Liver (tissue), 8 donors: ENCODE measurements at regions not wholly inside any gene's neighbourhood (a gene's known extent, or its start where the extent isn't known, plus 50 kb on each side); places are given as distances from the start of the nearest gene placed in this dataset.

Source experiments
- DNase-seq: peaks from one replicate; pipeline ENCODE4 v3.0.0-alpha.2; 2017; ENCODE audit warnings: low spot score
- H3K27ac ChIP-seq, 2 donors: one replicate each; pipeline ENCODE4 v1.7.0; 2013; ENCODE audit warnings: inconsistent platforms in 2 of 2, low read length in 2 of 2, control low read depth in 1 of 2, low read depth in 1 of 2, mild to moderate bottlenecking in 1 of 2
- H3K27me3 ChIP-seq, 4 donors: one replicate each; pipeline versions ENCODE4 v1.6.1 to v1.7.0; 2013; ENCODE audit warnings: low read length in 3 of 4, inconsistent platforms in 1 of 4, mild to moderate bottlenecking in 1 of 4, moderate library complexity in 1 of 4; ENCODE audit not compliant: control insufficient read depth in 4 of 4, insufficient read depth in 4 of 4
- H3K36me3 ChIP-seq, 4 donors: one replicate each; pipeline versions ENCODE4 v1.6.1 to v1.7.0; 2013; ENCODE audit warnings: low read length in 3 of 4, mild to moderate bottlenecking in 3 of 4, low read depth in 1 of 4, moderate library complexity in 1 of 4; ENCODE audit not compliant: control insufficient read depth in 4 of 4, insufficient read depth in 3 of 4
- H3K4me1 ChIP-seq, 4 donors: one replicate each; pipeline versions ENCODE4 v1.6.1 to v1.7.0; 2013; ENCODE audit warnings: low read length in 3 of 4, mild to moderate bottlenecking in 3 of 4, moderate library complexity in 1 of 4; ENCODE audit not compliant: control insufficient read depth in 4 of 4, insufficient read depth in 4 of 4
- H3K4me3 ChIP-seq, 3 donors: one replicate each; pipeline versions ENCODE4 v1.6.1 to v1.7.0; 2013; ENCODE audit warnings: low read length in 3 of 3, control low read depth in 1 of 3, low read depth in 1 of 3, mild to moderate bottlenecking in 1 of 3
- H3K9ac ChIP-seq, 2 donors: one replicate each; pipeline ENCODE4 v1.7.0; 2013; ENCODE audit warnings: low read length in 2 of 2, mild to moderate bottlenecking in 2 of 2, moderate library complexity in 2 of 2, control low read depth in 1 of 2, low read depth in 1 of 2
- H3K9me3 ChIP-seq, 4 donors: one replicate each; pipeline versions ENCODE4 v1.6.1 to v1.7.0; 2013; ENCODE audit warnings: low read length in 3 of 4; ENCODE audit not compliant: control insufficient read depth in 4 of 4
- EGR1 ChIP-seq, 2 donors: IDR thresholded peaks; 2 replicates each; pipeline ENCODE4 v1.6.1; 2016 to 2018; ENCODE audit warnings: antibody characterized with exemption in 2 of 2, low read depth in 2 of 2
- FOXA1 ChIP-seq: IDR thresholded peaks from 2 replicates; pipeline ENCODE4 v1.6.1; 2016; ENCODE audit warnings: antibody characterized with exemption
- FOXA2 ChIP-seq: IDR thresholded peaks from 2 replicates; pipeline ENCODE4 v1.6.1; 2016; ENCODE audit warnings: antibody characterized with exemption
- GABPA ChIP-seq, 2 donors: IDR thresholded peaks in 1 of 2; conservative IDR thresholded peaks in 1 of 2; 2 replicates each; pipeline ENCODE4 v1.6.1; 2016; ENCODE audit warnings: antibody characterized with exemption in 2 of 2, mild to moderate bottlenecking in 1 of 2, moderate library complexity in 1 of 2
- HNF4A ChIP-seq, 2 donors: conservative IDR thresholded peaks; 2 replicates each; pipeline ENCODE4 v1.6.1; 2016; ENCODE audit warnings: antibody characterized with exemption in 2 of 2, mild to moderate bottlenecking in 2 of 2
- NR2F2 ChIP-seq: IDR thresholded peaks from 2 replicates; pipeline ENCODE4 v1.6.1; 2016; ENCODE audit warnings: antibody characterized with exemption
- RAD21 ChIP-seq, 2 donors: IDR thresholded peaks; 2 replicates each; pipeline ENCODE4 v1.6.1; 2016; ENCODE audit warnings: antibody characterized with exemption in 2 of 2, mild to moderate bottlenecking in 2 of 2
- RXRA ChIP-seq, 2 donors: IDR thresholded peaks; 2 replicates each; pipeline ENCODE4 v1.6.1; 2017 to 2018; ENCODE audit warnings: antibody characterized with exemption in 2 of 2, mild to moderate bottlenecking in 1 of 2
- SP1 ChIP-seq: IDR thresholded peaks from 2 replicates; pipeline ENCODE4 v1.6.1; 2018; ENCODE audit warnings: antibody characterized with exemption, mild to moderate bottlenecking
- TAF1 ChIP-seq: conservative IDR thresholded peaks from 2 replicates; pipeline ENCODE4 v1.6.1; 2016; ENCODE audit warnings: antibody characterized with exemption, mild to moderate bottlenecking
- YY1 ChIP-seq: IDR thresholded peaks from 2 replicates; pipeline ENCODE4 v1.6.1; 2016; ENCODE audit warnings: antibody characterized with exemption, mild to moderate bottlenecking
- WGBS: extraction: QIAGEN DNeasy Blood & Tissue Kit; methylation state at CpG from one replicate; pipeline ENCODE4 v1.1.7; 2013; 5-methylcytosine and 5-hydroxymethylcytosine counted together
- TF ChIP-seq, protein P1 (sequence below): IDR thresholded peaks from 2 replicates; pipeline ENCODE4 v1.6.1; 2016; ENCODE audit warnings: antibody characterized with exemption, mild to moderate bottlenecking
- TF ChIP-seq, protein P2 (sequence below): IDR thresholded peaks from 2 replicates; pipeline ENCODE4 v1.6.1; 2016; ENCODE audit warnings: antibody characterized with exemption
- TF ChIP-seq, protein P3 (sequence below): fragments of 150-350 bp; IDR thresholded peaks from 2 replicates; pipeline ENCODE4 v1.5.1; 2017; ENCODE audit warnings: improper control_type of control experiment, low read depth, low read length; ENCODE audit not compliant: missing input control
- TF ChIP-seq, protein P4 (sequence below): IDR thresholded peaks from 2 replicates; pipeline ENCODE4 v1.6.1; 2016; ENCODE audit warnings: antibody characterized with exemption
- donor health status: healthy.
- donor health status: healthy.
- donor health status: healthy.
- donor health status: healthy.
- donor health status: healthy.

GRCh38 chr9:90442723-90443122, 199.9 kb downstream of the DIRAS2 start:
- no peak for DNase-seq
- Histone ChIP-seq H3K9ac (no peak overlapping the region), H3K27ac (no peak overlapping the region), H3K9me3 (no peaks in the 10 kb centered on the region), H3K4me1 (no peaks in the 10 kb centered on the region), H3K36me3 (no peaks in the 10 kb centered on the region), H3K27me3 (peaks cover 0 to 4% (median 0%) of the 10 kb centered on the region in 4 donors), H3K4me3 (no peak overlapping the region)
- 60% methylated on average over 5 of the region's 5 CpGs for WGBS
- TF ChIP-seq HNF4A (conservative IDR thresholded peaks at IDR 0.05) (no peak), TAF1 (no peak), YY1 (no peak), RAD21 (IDR thresholded peaks at IDR 0.05) (no peak)

GRCh38 chr9:90444609-90445204, 197.9 kb downstream of the DIRAS2 start:
- TF ChIP-seq EGR1 (IDR thresholded peaks at IDR 0.05; ENCODE audit: low read depth in 2 of 2) (no peak), FOXA1 (no peak), RXRA (IDR thresholded peaks at IDR 0.05) (no peak), NR2F2 (no peak)
- TF ChIP-seq, protein P1, sequence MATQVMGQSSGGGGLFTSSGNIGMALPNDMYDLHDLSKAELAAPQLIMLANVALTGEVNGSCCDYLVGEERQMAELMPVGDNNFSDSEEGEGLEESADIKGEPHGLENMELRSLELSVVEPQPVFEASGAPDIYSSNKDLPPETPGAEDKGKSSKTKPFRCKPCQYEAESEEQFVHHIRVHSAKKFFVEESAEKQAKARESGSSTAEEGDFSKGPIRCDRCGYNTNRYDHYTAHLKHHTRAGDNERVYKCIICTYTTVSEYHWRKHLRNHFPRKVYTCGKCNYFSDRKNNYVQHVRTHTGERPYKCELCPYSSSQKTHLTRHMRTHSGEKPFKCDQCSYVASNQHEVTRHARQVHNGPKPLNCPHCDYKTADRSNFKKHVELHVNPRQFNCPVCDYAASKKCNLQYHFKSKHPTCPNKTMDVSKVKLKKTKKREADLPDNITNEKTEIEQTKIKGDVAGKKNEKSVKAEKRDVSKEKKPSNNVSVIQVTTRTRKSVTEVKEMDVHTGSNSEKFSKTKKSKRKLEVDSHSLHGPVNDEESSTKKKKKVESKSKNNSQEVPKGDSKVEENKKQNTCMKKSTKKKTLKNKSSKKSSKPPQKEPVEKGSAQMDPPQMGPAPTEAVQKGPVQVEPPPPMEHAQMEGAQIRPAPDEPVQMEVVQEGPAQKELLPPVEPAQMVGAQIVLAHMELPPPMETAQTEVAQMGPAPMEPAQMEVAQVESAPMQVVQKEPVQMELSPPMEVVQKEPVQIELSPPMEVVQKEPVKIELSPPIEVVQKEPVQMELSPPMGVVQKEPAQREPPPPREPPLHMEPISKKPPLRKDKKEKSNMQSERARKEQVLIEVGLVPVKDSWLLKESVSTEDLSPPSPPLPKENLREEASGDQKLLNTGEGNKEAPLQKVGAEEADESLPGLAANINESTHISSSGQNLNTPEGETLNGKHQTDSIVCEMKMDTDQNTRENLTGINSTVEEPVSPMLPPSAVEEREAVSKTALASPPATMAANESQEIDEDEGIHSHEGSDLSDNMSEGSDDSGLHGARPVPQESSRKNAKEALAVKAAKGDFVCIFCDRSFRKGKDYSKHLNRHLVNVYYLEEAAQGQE, result no peak
- no peak overlapping the region for H3K4me3 ChIP-seq
- no peak overlapping the region for H3K27ac ChIP-seq
- peaks cover 0 to 4% (median 0%) of the 10 kb centered on the region in 4 donors for H3K27me3 ChIP-seq
- H3K4me1 ChIP-seq, result no peaks in the 10 kb centered on the region
- no peak for DNase-seq
- no peak overlapping the region for H3K9ac ChIP-seq
- H3K36me3 ChIP-seq, result no peaks in the 10 kb centered on the region
- WGBS, result 64% methylated on average over 6 of the region's 6 CpGs
- H3K9me3 ChIP-seq, result no peaks in the 10 kb centered on the region

DNA sequence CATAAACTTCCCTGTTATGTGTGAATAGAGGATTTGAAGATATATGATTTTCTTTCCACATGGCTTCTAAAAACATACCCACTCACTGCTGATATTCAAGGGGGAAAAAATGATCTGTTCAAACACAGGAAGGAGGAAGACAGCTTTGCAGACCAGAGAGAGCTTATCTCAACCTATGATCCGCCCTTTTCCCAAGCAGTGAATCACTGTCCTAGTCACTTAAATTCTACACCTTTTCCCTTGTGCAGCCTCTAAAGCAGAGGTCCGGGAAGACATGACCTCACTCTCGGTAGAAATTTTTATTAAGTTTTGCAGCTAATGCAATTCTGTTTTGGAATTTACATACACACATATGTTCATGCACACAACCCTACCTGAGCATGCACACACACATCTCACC, 197.2 kb downstream of the DIRAS2 start:
- H3K27ac ChIP-seq, result no peak overlapping the region
- H3K27me3 ChIP-seq, result peaks cover 0 to 4% (median 0%) of the 10 kb centered on the region in 4 donors
- H3K9ac ChIP-seq, result no peak overlapping the region
- 66% methylated on average over 3 of the region's 3 CpGs for WGBS
- no peaks in the 10 kb centered on the region for H3K9me3 ChIP-seq
- H3K36me3 ChIP-seq, result no peaks in the 10 kb centered on the region
- DNase-seq, result no peak
- no peak overlapping the region for H3K4me3 ChIP-seq
- no peaks in the 10 kb centered on the region for H3K4me1 ChIP-seq
- no peak for TF ChIP-seq RXRA (IDR thresholded peaks at IDR 0.05)
- no peak for TF ChIP-seq RAD21 (IDR thresholded peaks at IDR 0.05)

DNA sequence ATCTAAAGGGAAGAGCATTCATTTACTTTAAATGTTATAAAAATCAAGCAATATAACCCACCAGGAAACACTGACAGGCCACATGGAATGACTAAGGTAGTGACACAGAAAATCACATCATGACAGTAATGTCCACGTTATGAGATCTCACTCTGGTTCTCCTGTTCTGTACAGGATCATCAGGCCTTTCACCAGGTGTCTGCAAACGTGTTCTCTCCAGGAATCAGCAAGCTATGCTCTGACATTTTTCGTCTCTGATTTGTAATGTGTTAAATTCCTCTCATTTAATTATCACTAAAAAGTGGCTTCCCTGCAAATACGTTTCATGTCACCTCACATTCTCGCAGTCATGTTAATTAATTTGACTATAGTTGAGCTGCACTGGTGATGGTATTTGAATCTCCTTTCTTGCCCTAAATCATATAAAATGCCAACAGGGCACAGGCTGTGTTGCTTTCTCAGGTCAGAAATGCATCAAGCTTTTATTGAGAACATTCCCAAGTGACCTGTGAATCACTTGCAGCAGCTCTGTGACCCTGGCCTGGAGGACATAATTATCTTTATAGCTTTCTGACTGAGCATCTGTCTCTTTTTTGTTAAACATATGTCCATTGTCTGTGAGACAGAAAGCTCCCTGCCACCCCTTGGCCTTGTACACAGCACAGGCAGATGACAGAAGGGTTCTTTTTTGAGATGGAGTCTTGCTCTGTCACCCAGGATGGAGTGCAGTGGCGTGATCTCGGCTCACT, 196.2 kb downstream of the DIRAS2 start:
- 77% methylated on average over 7 of the region's 7 CpGs for WGBS
- Histone ChIP-seq H3K27ac (no peak overlapping the region), H3K9me3 (no peaks in the 10 kb centered on the region), H3K4me1 (no peaks in the 10 kb centered on the region), H3K9ac (no peak overlapping the region), H3K36me3 (no peaks in the 10 kb centered on the region), H3K27me3 (peaks cover 0 to 7% (median 0%) of the 10 kb centered on the region in 4 donors), H3K4me3 (no peak overlapping the region)
- no peak for DNase-seq
- no peak for TF ChIP-seq GABPA (IDR thresholded peaks at IDR 0.05 in 1 of 2, conservative IDR thresholded peaks at IDR 0.05 in 1 of 2)
- TF ChIP-seq RXRA (IDR thresholded peaks at IDR 0.05), result no peak
- TF ChIP-seq, protein P2, sequence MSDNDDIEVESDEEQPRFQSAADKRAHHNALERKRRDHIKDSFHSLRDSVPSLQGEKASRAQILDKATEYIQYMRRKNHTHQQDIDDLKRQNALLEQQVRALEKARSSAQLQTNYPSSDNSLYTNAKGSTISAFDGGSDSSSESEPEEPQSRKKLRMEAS, result no peak
- TF ChIP-seq RAD21 (IDR thresholded peaks at IDR 0.05), result no peak
- no peak for TF ChIP-seq FOXA2
- TF ChIP-seq, protein P3, sequence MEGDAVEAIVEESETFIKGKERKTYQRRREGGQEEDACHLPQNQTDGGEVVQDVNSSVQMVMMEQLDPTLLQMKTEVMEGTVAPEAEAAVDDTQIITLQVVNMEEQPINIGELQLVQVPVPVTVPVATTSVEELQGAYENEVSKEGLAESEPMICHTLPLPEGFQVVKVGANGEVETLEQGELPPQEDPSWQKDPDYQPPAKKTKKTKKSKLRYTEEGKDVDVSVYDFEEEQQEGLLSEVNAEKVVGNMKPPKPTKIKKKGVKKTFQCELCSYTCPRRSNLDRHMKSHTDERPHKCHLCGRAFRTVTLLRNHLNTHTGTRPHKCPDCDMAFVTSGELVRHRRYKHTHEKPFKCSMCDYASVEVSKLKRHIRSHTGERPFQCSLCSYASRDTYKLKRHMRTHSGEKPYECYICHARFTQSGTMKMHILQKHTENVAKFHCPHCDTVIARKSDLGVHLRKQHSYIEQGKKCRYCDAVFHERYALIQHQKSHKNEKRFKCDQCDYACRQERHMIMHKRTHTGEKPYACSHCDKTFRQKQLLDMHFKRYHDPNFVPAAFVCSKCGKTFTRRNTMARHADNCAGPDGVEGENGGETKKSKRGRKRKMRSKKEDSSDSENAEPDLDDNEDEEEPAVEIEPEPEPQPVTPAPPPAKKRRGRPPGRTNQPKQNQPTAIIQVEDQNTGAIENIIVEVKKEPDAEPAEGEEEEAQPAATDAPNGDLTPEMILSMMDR, result no peak
- no peak for TF ChIP-seq NR2F2
- no peak for TF ChIP-seq SP1
- TF ChIP-seq YY1, result no peak
- TF ChIP-seq FOXA1, result no peak
- TF ChIP-seq, protein P4, sequence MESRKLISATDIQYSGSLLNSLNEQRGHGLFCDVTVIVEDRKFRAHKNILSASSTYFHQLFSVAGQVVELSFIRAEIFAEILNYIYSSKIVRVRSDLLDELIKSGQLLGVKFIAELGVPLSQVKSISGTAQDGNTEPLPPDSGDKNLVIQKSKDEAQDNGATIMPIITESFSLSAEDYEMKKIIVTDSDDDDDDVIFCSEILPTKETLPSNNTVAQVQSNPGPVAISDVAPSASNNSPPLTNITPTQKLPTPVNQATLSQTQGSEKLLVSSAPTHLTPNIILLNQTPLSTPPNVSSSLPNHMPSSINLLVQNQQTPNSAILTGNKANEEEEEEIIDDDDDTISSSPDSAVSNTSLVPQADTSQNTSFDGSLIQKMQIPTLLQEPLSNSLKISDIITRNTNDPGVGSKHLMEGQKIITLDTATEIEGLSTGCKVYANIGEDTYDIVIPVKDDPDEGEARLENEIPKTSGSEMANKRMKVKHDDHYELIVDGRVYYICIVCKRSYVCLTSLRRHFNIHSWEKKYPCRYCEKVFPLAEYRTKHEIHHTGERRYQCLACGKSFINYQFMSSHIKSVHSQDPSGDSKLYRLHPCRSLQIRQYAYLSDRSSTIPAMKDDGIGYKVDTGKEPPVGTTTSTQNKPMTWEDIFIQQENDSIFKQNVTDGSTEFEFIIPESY, result no peak
